B cell (primary cell): ENCODE measurements at regions not wholly inside any gene's neighbourhood (a gene's known extent, or its start where the extent isn't known, plus 50 kb on each side); places are given as distances from the start of the nearest gene placed in this dataset.

Experiments used
- ATAC-seq: fragments of 200-7000 bp; cut with Tn5 transposase; one replicate; pipeline ENCODE4 v1.10.0; 2021; ENCODE audit warnings: low read depth, mild to moderate bottlenecking, moderate number of reproducible peaks, moderate library complexity
- CTCF ChIA-PET: fragments of 350-600 bp; sonication (Branson Sonifier 250); formaldehyde crosslinking; loops from one replicate; lab custom pipeline; 2021; ENCODE audit warnings: antibody characterized with exemption, inconsistent platforms; lab: Charles Lee
- POLR2A ChIA-PET: fragments of 350-600 bp; sonication (Branson Sonifier 250); formaldehyde crosslinking; loops from one replicate; lab custom pipeline; 2021; ENCODE audit warnings: antibody characterized with exemption; lab: Charles Lee
- DNase-seq: peaks from one replicate; pipeline ENCODE4 v3.0.0; 2013
- H2AFZ ChIP-seq: 2 replicates; pipeline ENCODE4 v1.6.1; 2012; ENCODE audit warnings: mild to moderate bottlenecking, low read depth, low read length; ENCODE audit not compliant: insufficient read depth, poor library complexity, severe bottlenecking
- H3K27ac ChIP-seq, 2 donors: 1 replicate in 1 of 2; 2 replicates in 1 of 2; pipeline ENCODE4 v1.5.1; 2012 to 2013; ENCODE audit warnings: low read length in 2 of 2, mild to moderate bottlenecking in 2 of 2, moderate library complexity in 1 of 2
- H3K27me3 ChIP-seq, 4 experiments: fragments of 200-600 bp in 1 of 4; sonication (generic) in 1 of 4; replicated peaks in 1 of 4; 1 replicate in 2 of 4; 2 replicates in 2 of 4; pipeline versions ENCODE4 v1.6.1 to v1.7.0; 2013 to 2016; ENCODE audit warnings: low read length in 3 of 4, mild to moderate bottlenecking in 2 of 4, mixed read lengths in 1 of 4, moderate library complexity in 1 of 4; ENCODE audit not compliant: insufficient read depth in 4 of 4, control insufficient read depth in 3 of 4; ENCODE audit errors: control extremely low read depth in 1 of 4
- H3K36me3 ChIP-seq, 2 experiments: replicated peaks in 1 of 2; 1 replicate in 1 of 2; 2 replicates in 1 of 2; pipeline versions ENCODE4 v1.6.1 to v1.7.1; 2013; ENCODE audit warnings: low read length in 1 of 2; ENCODE audit not compliant: insufficient read depth in 2 of 2, control insufficient read depth in 1 of 2; ENCODE audit errors: control extremely low read depth in 1 of 2, extremely low read depth in 1 of 2
- H3K4me1 ChIP-seq, 2 donors: fragments of 200-600 bp in 1 of 2; sonication (generic) in 1 of 2; 1 replicate in 1 of 2; 2 replicates in 1 of 2; pipeline versions ENCODE4 v1.5.1 to v1.6.1; 2013 to 2017; ENCODE audit warnings: low read length in 2 of 2; ENCODE audit not compliant: control insufficient read depth in 2 of 2, insufficient read depth in 2 of 2
- H3K4me2 ChIP-seq: replicated peaks from 2 replicates; pipeline ENCODE3; 2012; ENCODE audit warnings: mild to moderate bottlenecking, low read depth, low read length; ENCODE audit not compliant: poor library complexity, severe bottlenecking
- H3K4me3 ChIP-seq, 5 experiments: fragments of 200-600 bp in 1 of 5; sonication (generic) in 1 of 5; 1 replicate in 3 of 5; 2 replicates in 2 of 5; pipeline versions ENCODE4 v1.5.1 to v1.7.0; 2011 to 2016; ENCODE audit warnings: low read length in 4 of 5, mild to moderate bottlenecking in 4 of 5, low read depth in 2 of 5, control low read depth in 1 of 5, moderate library complexity in 1 of 5; ENCODE audit not compliant: insufficient read depth in 1 of 5; ENCODE audit errors: control extremely low read depth in 1 of 5, extremely low read depth in 1 of 5
- H3K79me2 ChIP-seq: fragments of 200-600 bp; sonication (generic); one replicate; pipeline ENCODE4 v1.6.0; 2016; ENCODE audit warnings: low read length; ENCODE audit not compliant: control insufficient read depth, insufficient read depth
- H3K9ac ChIP-seq: fragments of 200-600 bp; sonication (generic); 2 replicates; pipeline ENCODE4 v1.6.1; 2017; ENCODE audit warnings: mild to moderate bottlenecking, low read length, moderate library complexity
- H3K9me3 ChIP-seq, 3 donors: one replicate each; pipeline versions ENCODE4 v1.6.1 to v1.7.1; 2013; ENCODE audit warnings: low read length in 2 of 3; ENCODE audit not compliant: control insufficient read depth in 2 of 3, insufficient read depth in 1 of 3; ENCODE audit errors: control extremely low read depth in 1 of 3
- H4K20me1 ChIP-seq: 2 replicates; pipeline ENCODE4 v1.6.0; 2012; ENCODE audit warnings: mild to moderate bottlenecking, low read length; ENCODE audit not compliant: insufficient read depth, control insufficient read depth, poor library complexity, severe bottlenecking
- H3K27ac Mint-ChIP-seq: one replicate; pipeline ENCODE4 v1.8.0; 2021; ENCODE audit warnings: mixed read lengths
- H3K27me3 Mint-ChIP-seq: one replicate; pipeline ENCODE4 v1.8.0; 2021; ENCODE audit warnings: mixed read lengths
- H3K4me1 Mint-ChIP-seq: one replicate; pipeline ENCODE4 v1.8.0; 2021; ENCODE audit warnings: mixed read lengths
- H3K4me3 Mint-ChIP-seq: one replicate; pipeline ENCODE4 v1.8.0; 2021; ENCODE audit warnings: mixed read lengths
- H3K9me3 Mint-ChIP-seq: one replicate; pipeline ENCODE4 v1.8.0; 2022; ENCODE audit warnings: mixed read lengths; ENCODE audit not compliant: insufficient read depth
- CTCF ChIP-seq: fragments of 200-600 bp; IDR thresholded peaks from one replicate; pipeline ENCODE4 v1.8.0; 2022; ENCODE audit warnings: antibody characterized with exemption, mild to moderate bottlenecking
- EZH2 ChIP-seq: IDR thresholded peaks from 2 replicates; pipeline ENCODE4 v1.6.1; 2012; ENCODE audit warnings: borderline replicate concordance, low read depth, mild to moderate bottlenecking, moderate library complexity, low read length; ENCODE audit not compliant: insufficient read depth, poor library complexity, severe bottlenecking
- WGBS: methylation state at CpG from one replicate; pipeline ENCODE4 v1.1.5; 2013; ENCODE audit warnings: missing lambda C conversion rate; ENCODE audit not compliant: insufficient coverage; 5-methylcytosine and 5-hydroxymethylcytosine counted together
- intact Hi-C: fragments of 100-400 bp; cut with micrococcal nuclease; formaldehyde crosslinking; loops from one replicate; pipeline ENCODE4 v1.10.0; 2022

GRCh38 chr16:6021276-6021943, 923.8 kb upstream of the EEF2KMT start:
- no peak overlapping the region for H3K4me3 Mint-ChIP-seq
- H3K27me3 Mint-ChIP-seq, result peaks cover 14% of the 10 kb centered on the region
- Histone ChIP-seq H3K4me2 (no peak overlapping the region), H3K4me1 (no peaks in the 10 kb centered on the region), H3K79me2 (no peaks in the 10 kb centered on the region), H3K4me3 (no peak overlapping the region), H4K20me1 (no peaks in the 10 kb centered on the region), H3K9me3 (peaks cover 0 to 16% (median 0%) of the 10 kb centered on the region in 3 donors), H3K36me3 (no peaks in the 10 kb centered on the region), H3K27me3 (peaks cover 0 to 7% (median 0%) of the 10 kb centered on the region in 4 experiments), H3K27ac (no peak overlapping the region), H2AFZ (no peak overlapping the region), H3K9ac (no peak overlapping the region)
- ATAC-seq (no peak), DNase-seq (no peak)
- H3K4me1 Mint-ChIP-seq, result no peaks in the 10 kb centered on the region
- TF ChIP-seq CTCF, result no peak
- no peak for TF ChIP-seq EZH2
- ChIA-PET POLR2A (no interaction called here), CTCF (no interaction called here)
- no peak overlapping the region for H3K27ac Mint-ChIP-seq
- WGBS, result 54% methylated on average over 6 of the region's 9 CpGs
- no peaks in the 10 kb centered on the region for H3K9me3 Mint-ChIP-seq
- intact Hi-C loops, result no loop called here

GRCh38 chr16:6020162-6020985, 922.8 kb upstream of the EEF2KMT start:
- POLR2A ChIA-PET, result no interaction called here

More at GRCh38 chr16:6020162-6020985, 922.8 kb upstream of the EEF2KMT start:
- Histone ChIP-seq H3K79me2 (no peaks in the 10 kb centered on the region), H3K9ac (no peak overlapping the region), H3K9me3 (peaks cover 0 to 16% (median 3%) of the 10 kb centered on the region in 3 donors), H3K27me3 (peaks cover 0 to 7% (median 0%) of the 10 kb centered on the region in 4 experiments), H4K20me1 (no peaks in the 10 kb centered on the region), H2AFZ (no peak overlapping the region), H3K27ac (no peak overlapping the region), H3K4me3 (no peak overlapping the region), H3K36me3 (no peaks in the 10 kb centered on the region), H3K4me1 (no peaks in the 10 kb centered on the region), H3K4me2 (no peak overlapping the region)
- ATAC-seq (no peak), DNase-seq (no peak)
- CTCF ChIA-PET, result no interaction called here
- intact Hi-C loops, result no loop called here
- WGBS, result 21% methylated on average over 38 of the region's 41 CpGs
- TF ChIP-seq CTCF, result no peak
- no peak for TF ChIP-seq EZH2
- Mint-ChIP-seq H3K4me3 (no peak overlapping the region), H3K9me3 (no peaks in the 10 kb centered on the region), H3K27me3 (peaks cover 14% of the 10 kb centered on the region), H3K4me1 (no peaks in the 10 kb centered on the region), H3K27ac (no peak overlapping the region)
